NCI-H460 (cell line): ENCODE measurements at regions not wholly inside any gene's neighbourhood (a gene's known extent, or its start where the extent isn't known, plus 50 kb on each side); places are given as distances from the start of the nearest gene placed in this dataset.

Source experiments
- DNase-seq: peaks from one replicate; pipeline ENCODE4 v3.0.0-alpha.2; 2016; ENCODE audit warnings: low read depth; ENCODE audit errors: extremely low read depth

DNA sequence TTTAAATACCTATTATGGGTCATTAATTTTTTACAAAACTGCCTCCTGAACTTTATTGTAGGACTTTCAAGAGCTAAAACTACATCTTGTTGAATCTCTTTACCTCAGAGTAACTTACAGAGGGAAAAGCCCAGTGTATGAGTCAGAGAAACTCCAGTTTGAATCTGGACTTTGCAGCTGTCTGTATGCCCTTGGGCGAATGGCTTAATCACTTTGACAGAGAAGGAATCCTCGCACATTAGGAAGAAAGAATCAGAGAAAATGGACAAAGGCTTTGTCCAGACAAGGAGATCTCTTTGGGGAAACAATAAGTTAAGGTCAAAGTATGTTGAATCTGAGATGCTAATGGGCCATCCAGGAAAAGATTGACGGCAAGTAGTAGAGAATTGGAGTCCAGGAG is 484.2 kb upstream of the CELF2 start:
- no peak for DNase-seq

DNA sequence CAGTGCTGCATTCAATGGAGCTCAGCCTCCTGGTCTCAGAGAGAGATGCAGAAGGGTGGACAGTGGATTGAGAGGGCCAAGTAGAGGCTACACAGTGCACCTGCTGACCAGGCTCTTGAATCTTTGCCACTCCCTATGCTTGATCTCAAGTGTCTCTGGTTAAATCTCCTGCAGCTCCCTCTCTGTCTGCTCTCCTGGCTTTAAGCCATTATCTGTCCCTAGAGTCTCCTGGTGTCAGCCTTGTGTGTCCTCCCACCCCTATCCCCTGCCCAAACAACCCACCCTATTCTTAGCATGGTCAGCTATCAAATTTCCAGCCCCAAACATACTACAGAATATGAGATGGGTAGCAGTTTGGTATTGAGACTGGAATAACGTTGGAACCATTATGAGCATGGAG is 479.3 kb upstream of the CELF2 start:
- no peak for DNase-seq

DNA sequence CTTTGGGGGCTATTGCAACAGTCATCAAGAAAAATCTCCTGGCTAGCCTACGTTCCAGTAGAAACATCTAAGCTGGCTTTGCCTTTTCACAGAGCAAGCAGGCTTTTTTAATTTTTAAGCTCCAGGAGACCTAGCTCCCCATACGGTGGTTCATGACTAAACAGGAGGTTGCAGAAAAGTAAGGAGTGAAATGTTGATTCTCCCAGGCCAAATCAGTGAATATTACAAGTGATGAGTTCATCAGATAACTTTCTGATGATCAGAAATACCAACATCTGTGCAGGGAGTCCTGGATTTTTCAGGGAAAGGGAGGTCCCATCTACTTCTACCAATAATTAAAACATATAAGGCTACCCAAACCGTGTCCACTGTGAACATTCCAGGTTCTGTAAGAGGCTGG is 477.3 kb upstream of the CELF2 start:
- no peak for DNase-seq

DNA sequence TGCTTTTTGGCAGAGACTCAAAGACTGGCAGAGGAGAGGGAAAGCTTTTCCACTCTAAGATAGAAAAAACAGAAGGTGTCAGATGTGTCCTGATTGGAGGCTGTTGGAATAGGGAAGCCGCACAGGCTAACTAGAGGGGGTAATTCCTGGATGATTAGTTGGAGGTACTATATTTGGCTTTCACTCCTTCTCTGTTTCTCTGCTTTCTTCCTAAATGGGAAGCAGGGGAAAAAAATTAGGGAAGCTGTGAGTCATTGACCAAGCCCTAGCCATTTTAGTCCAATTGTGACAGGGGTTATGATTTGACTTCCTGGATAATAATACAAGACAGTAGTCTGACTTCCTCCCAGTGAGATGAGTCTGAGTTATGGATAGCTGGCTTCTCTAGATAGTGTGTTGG is 475.2 kb upstream of the CELF2 start:
- DNase-seq: no peak

DNA sequence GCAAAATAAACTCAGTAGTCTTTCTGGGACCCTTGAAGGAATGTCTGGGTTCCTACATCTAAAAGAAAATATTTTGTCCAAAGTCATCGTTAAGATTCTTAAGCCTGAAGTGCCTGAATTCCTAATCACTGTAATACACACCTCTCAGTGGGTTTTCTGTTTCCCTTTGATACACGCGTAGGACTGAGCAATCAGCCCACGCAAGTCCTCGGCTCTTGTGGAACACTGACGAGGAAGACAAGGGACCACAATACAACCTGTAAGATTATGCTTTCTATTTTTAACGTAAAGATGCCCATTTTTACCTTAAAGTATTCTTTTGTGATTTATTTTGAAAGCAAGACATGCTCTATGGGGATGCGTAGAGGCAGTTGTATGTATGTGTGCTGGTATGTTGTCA is 472.8 kb upstream of the CELF2 start:
- no peak for DNase-seq

DNA sequence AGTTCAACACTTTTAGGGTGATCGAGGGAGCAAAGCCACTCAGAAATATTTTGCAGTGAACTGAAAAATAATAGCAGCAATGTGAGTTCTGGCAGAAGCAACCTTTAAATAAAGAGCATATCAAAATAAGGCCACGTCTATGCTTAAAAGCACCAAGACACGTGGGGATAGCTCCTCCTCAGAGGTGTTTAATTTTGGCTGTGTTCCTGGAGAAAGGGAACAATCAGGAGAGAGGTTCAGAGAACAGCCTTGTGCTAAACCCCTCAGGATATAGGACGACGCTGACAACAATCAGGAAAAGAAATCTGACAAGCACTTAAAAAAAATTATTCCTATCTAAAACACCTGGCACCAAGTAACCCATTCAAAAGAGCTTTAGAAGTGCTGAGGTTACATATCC is 471.9 kb upstream of the CELF2 start:
- DNase-seq: no peak

GRCh38 chr10:10551596-10552301 is 465.9 kb upstream of the CELF2 start:
- no peak for DNase-seq

- DNase-seq: no peak
These were observed 464.7 kb upstream of the CELF2 start for GRCh38 chr10:10552948-10553347.

DNA sequence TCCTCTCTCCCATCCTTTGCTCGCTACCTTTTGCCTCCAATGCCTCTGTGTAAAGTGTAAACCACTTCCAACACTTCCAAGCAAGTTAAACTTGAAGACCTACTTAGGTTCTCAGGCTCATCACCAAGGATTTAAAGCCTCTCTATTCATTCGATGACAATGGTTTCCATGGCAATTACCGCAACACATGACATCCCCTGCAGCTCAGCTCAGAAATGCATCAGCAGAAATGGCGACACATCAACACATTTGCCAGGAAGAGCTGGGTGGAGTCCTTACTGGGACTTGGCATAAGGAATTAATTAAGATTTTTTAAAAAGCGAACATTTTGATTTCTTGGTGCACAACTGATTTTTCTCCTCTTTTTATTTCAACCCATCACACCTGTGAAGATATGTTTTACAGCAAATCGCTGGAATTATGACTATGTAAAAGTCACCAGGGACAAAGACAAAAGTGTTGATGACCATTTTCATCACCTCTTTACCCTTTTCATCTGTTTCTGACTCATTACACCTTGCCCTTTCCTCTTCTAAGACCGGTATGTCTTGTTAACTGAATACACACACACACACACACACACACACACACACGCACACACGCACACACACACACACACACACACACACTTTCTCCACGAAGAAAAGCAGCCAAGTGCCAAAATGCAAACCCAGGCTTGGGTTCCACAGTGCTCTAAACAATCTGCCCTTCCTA is 453.4 kb upstream of the CELF2 start:
- DNase-seq: no peak

GRCh38 chr10:10576937-10577336 is 440.7 kb upstream of the CELF2 start:
- no peak for DNase-seq

DNA sequence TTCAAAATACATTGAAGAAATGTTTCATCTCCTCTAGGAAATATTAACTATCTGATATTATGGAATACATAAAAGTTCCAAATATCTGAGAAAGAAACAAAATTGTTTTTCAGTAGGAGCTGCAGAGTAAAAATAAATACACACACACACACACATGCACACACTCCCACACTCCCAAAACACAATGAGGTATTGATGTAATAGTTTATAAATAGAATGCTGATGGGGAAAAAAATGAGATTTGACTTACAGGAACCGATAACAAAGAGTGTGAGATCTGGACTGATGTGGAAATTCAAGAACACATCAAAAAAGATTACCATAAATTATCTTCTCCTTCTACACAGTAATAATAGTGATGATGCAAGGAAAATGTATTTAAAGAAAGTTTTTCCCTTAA is 438.0 kb upstream of the CELF2 start:
- no peak for DNase-seq

GRCh38 chr10:10584161-10584560 is 433.5 kb upstream of the CELF2 start:
- no peak for DNase-seq

GRCh38 chr10:10587744-10588393 is 429.8 kb upstream of the CELF2 start:
- no peak for DNase-seq

- peak; percentile 18 for DNase-seq
These were observed 427.9 kb upstream of the CELF2 start for GRCh38 chr10:10589540-10590303.

- no peak for DNase-seq
These were observed 425.8 kb upstream of the CELF2 start for GRCh38 chr10:10591715-10592341.

DNA sequence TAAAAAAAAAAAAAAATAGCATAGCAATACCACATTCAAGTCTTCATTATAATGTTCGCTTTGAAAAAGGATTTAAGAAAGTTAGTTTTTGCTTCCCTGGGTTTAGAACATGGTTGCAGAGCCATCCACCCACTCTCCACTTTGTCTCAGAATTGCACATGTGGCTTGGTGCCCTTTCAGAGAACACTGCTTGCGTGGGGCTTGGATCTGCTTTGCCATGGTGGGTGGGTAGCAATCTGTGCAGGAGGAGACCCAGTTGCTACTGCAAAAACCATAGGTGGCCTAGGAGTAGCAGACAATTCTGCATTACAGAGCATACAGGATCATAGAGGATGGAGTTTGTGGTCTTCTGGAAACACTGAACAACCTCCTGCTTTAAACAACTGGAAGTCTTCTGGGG is 421.4 kb upstream of the CELF2 start:
- no peak for DNase-seq

- DNase-seq: no peak
These were observed 419.4 kb upstream of the CELF2 start for GRCh38 chr10:10598297-10598696.

- no peak for DNase-seq
These were observed 417.7 kb upstream of the CELF2 start for GRCh38 chr10:10600004-10600403.

- no peak for DNase-seq
These were observed 412.1 kb upstream of the CELF2 start for GRCh38 chr10:10605551-10606081.

DNA sequence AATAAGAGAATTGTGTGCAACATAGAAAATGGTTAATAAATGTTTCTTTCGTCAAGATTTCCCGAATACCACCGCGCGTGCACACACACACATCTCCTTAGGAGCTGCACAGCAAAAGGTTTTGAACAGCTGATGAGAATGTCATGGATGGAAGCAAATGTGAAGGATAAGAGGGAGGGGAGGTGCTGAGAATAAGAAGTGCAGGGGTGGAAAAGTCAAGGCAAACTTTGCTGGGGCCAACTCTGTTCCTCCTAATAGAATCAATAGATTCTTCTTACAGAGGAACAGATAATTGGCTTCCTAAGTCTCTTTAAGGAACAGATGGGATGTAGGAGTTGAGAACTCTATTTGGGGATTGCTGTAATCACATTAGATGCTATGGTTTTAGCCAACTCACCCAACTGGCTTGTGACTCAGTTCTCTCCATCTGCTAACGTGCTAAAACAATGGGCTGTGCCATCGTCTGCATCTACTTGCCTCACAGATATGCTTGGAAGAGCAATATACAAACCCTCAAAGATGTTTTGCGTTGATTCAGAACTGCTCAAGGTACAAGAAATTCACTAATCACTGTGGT is 408.2 kb upstream of the CELF2 start:
- no peak for DNase-seq
